Hindlimb muscle (tissue), 1 donor: ENCODE measurements at regions not wholly inside any gene's neighbourhood (a gene's known extent, or its start where the extent isn't known, plus 50 kb on each side); places are given as distances from the start of the nearest gene placed in this dataset.
A peak's percentile ranks its signal among the peaks of the same experiment; 100 is the strongest.

Source experiments
- DNase-seq: peaks from one replicate; pipeline ENCODE4 v3.0.0-alpha.2; 2013

- no peak for DNase-seq
Observed at GRCh38 chr10:36200577-36200976, 558.5 kb upstream of the FZD8 start.

- no peak for DNase-seq
Observed at GRCh38 chr10:36198322-36198721, 556.2 kb upstream of the FZD8 start.

GRCh38 chr10:36195364-36195763 is 553.3 kb upstream of the FZD8 start:
- DNase-seq = no peak

- no peak for DNase-seq
Observed at GRCh38 chr10:36194276-36194675, 552.2 kb upstream of the FZD8 start.

- no peak for DNase-seq
Observed at GRCh38 chr10:36191009-36191408, 548.9 kb upstream of the FZD8 start.

- DNase-seq = no peak
Observed at GRCh38 chr10:36188461-36188860, 546.4 kb upstream of the FZD8 start.

GRCh38 chr10:36188080-36188453 is 546.0 kb upstream of the FZD8 start:
- DNase-seq = peak; percentile 78

GRCh38 chr10:36187380-36188079 is 545.4 kb upstream of the FZD8 start:
- peak; percentile 65 for DNase-seq

GRCh38 chr10:36185097-36185496 is 543.0 kb upstream of the FZD8 start:
- no peak for DNase-seq

- DNase-seq = no peak
Observed at GRCh38 chr10:36183726-36184125, 541.6 kb upstream of the FZD8 start.

- no peak for DNase-seq
Observed at GRCh38 chr10:36183056-36183455, 541.0 kb upstream of the FZD8 start.

GRCh38 chr10:36182606-36183005 is 540.5 kb upstream of the FZD8 start:
- DNase-seq = no peak

GRCh38 chr10:36182179-36182566 is 540.1 kb upstream of the FZD8 start:
- no peak for DNase-seq

- DNase-seq = no peak
Observed at GRCh38 chr10:36181426-36182178, 539.5 kb upstream of the FZD8 start.

- DNase-seq = no peak
Observed at GRCh38 chr10:36178616-36179015, 536.5 kb upstream of the FZD8 start.

GRCh38 chr10:36177071-36177470 is 535.0 kb upstream of the FZD8 start:
- DNase-seq = no peak

GRCh38 chr10:36175954-36176353 is 533.9 kb upstream of the FZD8 start:
- DNase-seq = no peak

GRCh38 chr10:36173364-36173763 is 531.3 kb upstream of the FZD8 start:
- DNase-seq = no peak

- DNase-seq = no peak
Observed at GRCh38 chr10:36171953-36172940, 530.2 kb upstream of the FZD8 start.

GRCh38 chr10:36171556-36171952 is 529.5 kb upstream of the FZD8 start:
- DNase-seq = no peak

GRCh38 chr10:36170943-36171501 is 528.9 kb upstream of the FZD8 start:
- no peak for DNase-seq

- no peak for DNase-seq
Observed at GRCh38 chr10:36170142-36170719, 528.1 kb upstream of the FZD8 start.
